ENCODE measurements at regions not wholly inside any gene's neighbourhood (a gene's known extent, or its start where the extent isn't known, plus 50 kb on each side); places are given as distances from the start of the nearest gene placed in this dataset.
"Not testable (repeated sequence)": the region's sequence is repeated elsewhere in the genome, so short reads cannot be mapped to it uniquely, and the experiment has no call there.

DNA sequence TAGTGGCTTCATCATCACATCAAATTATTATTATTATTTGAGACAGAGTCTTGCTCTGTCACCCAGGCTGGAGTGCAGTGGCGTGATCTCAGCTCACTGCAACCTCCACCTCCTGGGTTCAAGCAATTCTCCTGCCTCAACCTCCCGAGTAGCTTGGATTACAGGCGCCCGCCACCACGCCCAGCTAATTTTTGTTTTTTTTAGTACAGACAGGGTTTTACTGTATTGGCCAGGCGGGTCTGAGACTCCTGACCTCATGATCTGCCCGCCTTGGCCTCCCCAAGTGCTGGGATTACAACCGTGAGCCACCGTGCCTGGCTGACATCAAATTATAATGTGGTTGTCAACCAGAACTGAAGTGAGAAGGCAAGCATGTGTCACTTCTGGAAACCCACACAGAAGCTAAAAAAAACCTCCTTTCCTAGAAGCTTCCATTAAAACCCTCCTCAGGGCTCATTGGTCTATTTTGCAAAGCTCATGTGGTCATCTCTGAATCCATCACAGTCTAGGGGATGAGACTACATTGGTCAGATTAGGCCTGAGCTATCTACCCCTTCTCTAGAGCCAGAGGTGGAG lies 75.8 kb upstream of the CARD11 start:
- not testable (repeated sequence) for H3K27me3 ChIP-seq (ENCODE audit: control insufficient read depth, insufficient read depth, low read length); H3K36me3 ChIP-seq (replicated peaks; ENCODE audit: control insufficient read depth, insufficient read depth, low read length); DNase-seq; H3K4me3 ChIP-seq (ENCODE audit: insufficient read depth, low read depth, low read length)

DNA sequence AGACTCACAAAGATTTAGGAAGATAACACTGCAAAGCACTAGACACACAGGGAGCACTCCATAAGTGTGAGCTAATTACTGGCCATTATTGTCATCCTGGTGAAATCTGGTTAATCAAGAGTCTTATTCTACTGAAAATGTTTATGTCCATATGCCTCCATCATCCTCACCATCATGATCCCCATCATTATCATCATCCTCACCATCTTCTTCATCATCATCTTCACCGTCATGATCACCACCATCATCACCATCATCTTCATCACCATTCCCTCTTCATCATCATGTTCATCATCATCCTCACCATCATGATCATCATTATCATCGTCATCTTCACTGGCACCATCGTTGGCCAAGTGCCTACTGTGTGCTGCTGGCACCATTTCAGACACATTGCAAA lies 76.3 kb upstream of the CARD11 start:
- Histone ChIP-seq H3K36me3 (replicated peaks; ENCODE audit: control insufficient read depth, insufficient read depth, low read length) (no peaks in the 10 kb centered on the region), H3K4me3 (ENCODE audit: insufficient read depth, low read depth, low read length) (no peak overlapping the region), H3K27me3 (ENCODE audit: control insufficient read depth, insufficient read depth, low read length) (no peaks in the 10 kb centered on the region)
- DNase-seq, result no peak

DNA sequence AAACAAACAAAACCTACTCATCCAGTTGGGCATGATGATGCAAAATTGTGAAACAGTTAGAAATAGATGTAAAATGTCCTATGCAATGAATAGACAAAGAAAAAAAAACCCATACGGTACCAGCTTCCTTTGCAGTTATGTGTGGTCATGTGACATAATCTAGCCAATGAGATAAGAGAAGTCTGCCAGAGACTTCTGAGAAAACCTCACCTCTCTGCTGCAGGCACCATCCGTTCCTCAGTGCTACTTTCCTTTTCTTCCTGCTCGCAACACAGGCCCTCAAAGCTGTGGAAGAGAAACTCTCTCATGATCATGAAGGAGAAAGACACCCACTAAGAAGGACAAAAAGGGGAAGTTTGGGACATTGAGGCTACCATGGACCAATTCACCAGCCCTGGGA lies 76.8 kb upstream of the CARD11 start:
- no peak for DNase-seq
- Histone ChIP-seq H3K4me3 (ENCODE audit: insufficient read depth, low read depth, low read length) (no peak overlapping the region), H3K27me3 (ENCODE audit: control insufficient read depth, insufficient read depth, low read length) (no peaks in the 10 kb centered on the region), H3K36me3 (replicated peaks; ENCODE audit: control insufficient read depth, insufficient read depth, low read length) (no peaks in the 10 kb centered on the region)

DNA sequence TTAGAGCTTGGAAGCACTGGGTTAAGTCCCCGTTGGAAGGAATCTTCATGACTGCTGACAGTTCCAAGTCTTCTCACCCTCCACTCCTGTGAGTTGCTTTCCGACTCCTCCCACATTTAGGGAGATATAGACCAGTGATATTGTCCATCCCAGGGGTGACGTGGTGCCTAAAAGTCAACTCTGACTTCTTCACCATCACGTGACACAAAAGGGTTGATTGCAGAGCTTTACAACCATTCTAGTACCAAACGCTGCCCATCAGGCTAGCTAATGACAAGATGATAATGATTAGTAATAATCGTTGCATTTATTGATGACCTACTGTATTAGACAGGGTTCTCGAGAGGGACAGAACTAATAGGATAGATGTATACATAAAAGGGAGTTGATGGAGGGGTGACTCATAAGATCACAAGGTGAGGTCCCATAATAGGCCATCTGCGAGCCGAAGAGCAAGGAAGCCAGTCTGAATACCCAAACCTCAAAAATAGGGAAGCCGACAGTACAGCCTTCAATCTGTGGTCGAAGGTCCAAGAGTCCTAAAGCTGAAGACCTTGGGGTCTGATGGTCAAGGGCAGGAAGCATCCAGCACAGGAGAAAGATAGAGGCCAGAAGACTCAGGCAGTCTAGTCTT lies 85.3 kb upstream of the CARD11 start:
- no peak for DNase-seq
- Histone ChIP-seq H3K4me3 (ENCODE audit: insufficient read depth, low read depth, low read length) (no peak overlapping the region), H3K27me3 (ENCODE audit: control insufficient read depth, insufficient read depth, low read length) (no peaks in the 10 kb centered on the region), H3K36me3 (replicated peaks; ENCODE audit: control insufficient read depth, insufficient read depth, low read length) (no peaks in the 10 kb centered on the region)

DNA sequence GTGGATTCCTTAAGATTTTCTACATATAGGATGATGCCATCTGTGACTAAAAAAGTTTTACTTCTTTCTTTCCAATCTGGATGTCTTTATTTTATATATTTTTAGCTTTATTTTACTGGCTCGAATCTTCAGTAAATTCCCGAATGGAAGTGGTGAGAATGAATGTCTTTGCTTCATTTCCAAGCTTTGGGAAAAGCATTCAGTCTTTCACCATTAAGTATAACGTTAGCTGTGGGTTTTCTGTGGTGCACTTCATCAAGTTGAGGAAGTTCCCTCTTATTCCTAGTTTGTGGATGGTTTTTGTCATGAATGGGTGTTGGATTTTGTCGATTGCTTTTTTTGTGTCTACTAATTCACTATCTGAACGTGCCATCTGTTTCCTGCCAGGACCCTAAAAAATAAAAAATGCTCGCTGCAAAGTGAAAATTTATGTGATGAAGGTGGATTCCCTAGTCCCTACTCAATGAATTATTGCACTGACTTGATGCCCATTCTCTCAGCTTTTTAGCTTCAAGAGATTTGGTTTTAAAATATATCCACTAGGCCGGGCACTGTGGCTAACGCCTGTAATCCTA lies 90.2 kb upstream of the CARD11 start:
- no peak for DNase-seq

DNA sequence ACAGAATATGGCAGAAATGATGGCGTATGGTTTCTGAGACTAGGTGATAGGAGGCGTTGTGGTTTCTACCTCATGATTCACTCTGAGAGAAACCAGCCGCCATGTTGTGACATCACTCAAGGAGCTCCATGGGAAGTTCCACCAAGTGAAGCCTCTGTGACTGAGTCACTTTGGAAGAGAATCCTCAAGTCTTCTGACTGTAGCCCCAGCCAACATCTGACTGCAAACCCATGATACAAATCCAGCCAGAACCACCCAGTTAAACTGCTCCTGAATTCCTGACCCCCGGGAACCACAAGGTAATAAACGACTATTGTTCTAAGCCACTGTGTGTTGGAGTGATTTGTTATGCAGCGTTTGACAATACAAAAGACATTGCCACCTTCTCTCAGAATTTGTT lies 91.1 kb upstream of the CARD11 start:
- DNase-seq, result no peak
- no peaks in the 10 kb centered on the region for H3K36me3 ChIP-seq (replicated peaks; ENCODE audit: control insufficient read depth, insufficient read depth, low read length)
- no peaks in the 10 kb centered on the region for H3K27me3 ChIP-seq (ENCODE audit: control insufficient read depth, insufficient read depth, low read length)
- H3K4me3 ChIP-seq (ENCODE audit: insufficient read depth, low read depth, low read length), result no peak overlapping the region

More for the DNA sequence above, 90.2 kb upstream of the CARD11 start:
- no peak overlapping the region for H3K4me3 ChIP-seq (ENCODE audit: insufficient read depth, low read depth, low read length)
- no peaks in the 10 kb centered on the region for H3K36me3 ChIP-seq (replicated peaks; ENCODE audit: control insufficient read depth, insufficient read depth, low read length)
- H3K27me3 ChIP-seq (ENCODE audit: control insufficient read depth, insufficient read depth, low read length), result no peaks in the 10 kb centered on the region

DNA sequence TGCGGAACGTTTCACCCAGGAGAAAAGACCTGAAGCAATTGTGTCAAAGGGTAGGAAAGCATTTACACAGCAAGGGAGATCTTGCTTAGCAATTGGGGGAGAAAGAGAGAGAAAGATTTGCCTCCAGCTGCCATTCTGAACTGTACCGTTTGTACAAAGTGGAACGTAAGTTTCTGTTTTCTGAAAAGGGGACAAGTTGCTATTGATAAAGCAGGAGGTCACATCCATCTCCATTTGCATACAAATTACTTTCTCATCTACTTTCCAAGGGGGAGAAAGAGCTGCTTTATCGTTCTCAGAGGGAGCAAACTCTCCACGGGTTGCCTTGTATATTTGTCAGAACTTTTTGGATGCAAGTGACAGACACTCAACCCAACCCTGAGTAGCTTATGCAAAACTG lies 92.0 kb upstream of the CARD11 start:
- no peaks in the 10 kb centered on the region for H3K27me3 ChIP-seq (ENCODE audit: control insufficient read depth, insufficient read depth, low read length)
- H3K4me3 ChIP-seq (ENCODE audit: insufficient read depth, low read depth, low read length), result no peak overlapping the region
- H3K36me3 ChIP-seq (replicated peaks; ENCODE audit: control insufficient read depth, insufficient read depth, low read length), result no peaks in the 10 kb centered on the region
- no peak for DNase-seq

DNA sequence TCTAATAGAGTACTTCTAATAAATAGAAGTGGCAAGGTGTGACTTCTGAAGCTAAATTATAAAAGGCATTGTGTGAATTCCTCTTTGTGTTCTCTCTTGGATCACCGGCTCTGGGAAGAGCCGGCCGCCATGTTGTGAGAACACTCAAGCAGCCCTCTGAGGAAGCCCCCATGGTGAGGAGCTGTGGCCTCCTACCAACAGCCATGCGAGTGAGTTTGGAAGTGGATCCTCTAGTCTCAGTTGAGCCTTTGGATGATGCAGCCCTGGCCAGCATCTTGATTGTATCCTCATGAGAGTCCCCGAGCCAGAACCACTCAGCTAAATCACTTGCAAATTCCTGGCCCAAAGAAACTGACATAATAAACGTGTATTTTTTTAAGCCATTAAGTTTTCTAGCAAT lies 94.5 kb upstream of the CARD11 start:
- Histone ChIP-seq H3K27me3 (ENCODE audit: control insufficient read depth, insufficient read depth, low read length) (no peaks in the 10 kb centered on the region), H3K36me3 (replicated peaks; ENCODE audit: control insufficient read depth, insufficient read depth, low read length) (no peaks in the 10 kb centered on the region), H3K4me3 (ENCODE audit: insufficient read depth, low read depth, low read length) (no peak overlapping the region)
- no peak for DNase-seq

DNA sequence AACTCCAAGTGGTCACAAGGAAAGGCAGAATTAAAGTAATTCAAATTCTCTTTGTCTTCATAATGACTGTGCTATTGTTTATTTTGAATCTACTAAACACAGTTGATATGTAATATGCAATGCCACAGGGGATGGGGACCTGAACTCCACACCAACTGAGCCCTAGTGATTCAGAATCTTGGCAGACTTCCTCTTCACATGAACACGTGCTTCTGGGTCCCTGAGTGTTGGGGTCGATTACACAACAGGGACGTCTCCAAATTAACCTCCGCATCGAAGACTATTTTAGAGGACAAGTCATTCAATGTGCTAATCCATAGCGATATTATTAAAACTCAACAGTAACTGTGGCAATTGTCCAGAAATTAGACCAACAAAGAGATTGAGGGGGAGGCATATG lies 95.3 kb upstream of the CARD11 start:
- DNase-seq, result no peak
- H3K36me3 ChIP-seq (replicated peaks; ENCODE audit: control insufficient read depth, insufficient read depth, low read length), result no peaks in the 10 kb centered on the region
- H3K4me3 ChIP-seq (ENCODE audit: insufficient read depth, low read depth, low read length), result no peak overlapping the region
- no peaks in the 10 kb centered on the region for H3K27me3 ChIP-seq (ENCODE audit: control insufficient read depth, insufficient read depth, low read length)

DNA sequence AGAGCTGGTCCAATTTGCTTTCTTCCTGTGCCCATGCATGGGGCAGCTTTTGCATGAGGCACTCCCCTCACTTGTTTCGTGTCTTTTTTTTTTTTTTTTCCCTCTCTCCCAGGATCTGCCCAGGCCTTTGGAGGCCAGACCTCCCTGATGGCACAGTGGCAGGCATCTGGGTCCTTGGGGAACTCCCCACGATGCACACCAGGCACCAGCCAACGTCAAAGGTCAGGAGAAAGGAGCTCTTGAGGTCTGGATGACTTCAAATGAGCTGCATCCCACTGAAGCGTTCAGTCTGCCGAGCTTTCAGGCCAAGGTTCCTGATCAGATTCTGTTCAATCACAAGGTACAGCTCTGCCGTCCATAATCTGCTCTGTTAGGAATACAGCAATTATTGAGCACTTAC lies 97.2 kb upstream of the CARD11 start:
- H3K36me3 ChIP-seq (replicated peaks; ENCODE audit: control insufficient read depth, insufficient read depth, low read length), result no peaks in the 10 kb centered on the region
- H3K27me3 ChIP-seq (ENCODE audit: control insufficient read depth, insufficient read depth, low read length), result no peaks in the 10 kb centered on the region
- DNase-seq, result no peak
- H3K4me3 ChIP-seq (ENCODE audit: insufficient read depth, low read depth, low read length), result no peak overlapping the region

DNA sequence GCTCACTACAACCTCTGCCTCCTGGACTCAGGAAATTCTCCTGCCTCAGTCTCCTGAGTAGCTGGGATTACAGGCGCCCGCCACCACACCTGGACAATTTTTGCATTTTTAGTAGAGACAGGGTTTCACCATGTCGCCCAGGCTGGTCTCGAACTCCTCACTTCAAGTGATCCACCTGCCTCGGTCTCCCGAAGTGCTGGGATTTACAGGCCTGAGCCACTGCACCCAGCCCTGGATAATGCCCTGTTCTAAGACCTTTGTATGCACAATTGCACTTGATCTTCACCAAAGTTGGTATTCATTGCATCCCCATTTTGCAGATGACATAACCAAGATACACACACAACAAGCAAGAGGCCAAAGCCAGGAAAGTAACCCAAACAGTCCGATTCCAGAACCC lies 97.7 kb upstream of the CARD11 start:
- Histone ChIP-seq H3K36me3 (replicated peaks; ENCODE audit: control insufficient read depth, insufficient read depth, low read length) (no peaks in the 10 kb centered on the region), H3K27me3 (ENCODE audit: control insufficient read depth, insufficient read depth, low read length) (no peaks in the 10 kb centered on the region), H3K4me3 (ENCODE audit: insufficient read depth, low read depth, low read length) (no peak overlapping the region)
- no peak for DNase-seq

DNA sequence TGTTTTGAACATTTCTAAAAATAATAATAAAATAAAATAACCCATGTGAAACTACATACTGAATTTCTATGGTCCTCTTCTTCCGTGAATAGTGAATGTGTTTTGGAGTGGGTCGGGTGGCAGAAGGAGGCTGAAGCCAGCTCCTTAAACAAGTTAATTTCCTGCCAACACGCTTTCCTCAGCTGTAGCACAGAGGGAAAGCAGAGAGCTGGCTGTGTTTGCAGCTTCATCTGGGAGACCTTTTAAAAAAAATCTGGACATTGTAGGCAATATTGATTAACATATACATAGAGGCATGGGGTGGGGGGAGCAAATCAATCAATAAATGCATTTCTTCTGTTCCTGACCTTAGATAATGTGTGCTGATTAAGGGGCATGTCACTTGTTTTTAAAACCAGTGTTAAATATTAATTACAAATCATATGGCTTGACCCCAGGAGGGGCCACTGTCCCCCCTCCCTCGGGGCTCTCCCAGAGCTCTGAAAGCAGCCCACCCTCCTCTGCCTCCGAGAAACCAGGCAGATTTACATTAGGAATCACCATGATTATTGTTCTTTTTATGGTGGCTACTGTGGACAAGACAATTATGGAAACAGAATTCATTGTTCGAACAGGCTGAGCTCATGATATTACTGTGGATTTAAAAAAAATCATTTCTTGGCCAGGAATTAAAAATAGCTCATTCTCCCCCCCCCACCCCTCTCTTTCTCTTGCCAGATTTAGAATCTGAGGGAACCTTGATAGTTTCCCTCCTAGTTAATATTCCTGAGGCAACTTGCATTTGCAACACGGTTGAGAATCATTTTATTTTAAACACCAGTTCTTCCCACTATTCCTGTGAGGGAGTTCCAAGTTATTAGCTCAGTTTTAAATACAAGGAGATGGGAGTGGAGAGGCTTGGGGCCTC lies 100.5 kb upstream of the CARD11 start:
- Histone ChIP-seq H3K27me3 (ENCODE audit: control insufficient read depth, insufficient read depth, low read length) (no peaks in the 10 kb centered on the region), H3K4me3 (ENCODE audit: insufficient read depth, low read depth, low read length) (no peak overlapping the region), H3K36me3 (replicated peaks; ENCODE audit: control insufficient read depth, insufficient read depth, low read length) (no peaks in the 10 kb centered on the region)
- no peak for DNase-seq

DNA sequence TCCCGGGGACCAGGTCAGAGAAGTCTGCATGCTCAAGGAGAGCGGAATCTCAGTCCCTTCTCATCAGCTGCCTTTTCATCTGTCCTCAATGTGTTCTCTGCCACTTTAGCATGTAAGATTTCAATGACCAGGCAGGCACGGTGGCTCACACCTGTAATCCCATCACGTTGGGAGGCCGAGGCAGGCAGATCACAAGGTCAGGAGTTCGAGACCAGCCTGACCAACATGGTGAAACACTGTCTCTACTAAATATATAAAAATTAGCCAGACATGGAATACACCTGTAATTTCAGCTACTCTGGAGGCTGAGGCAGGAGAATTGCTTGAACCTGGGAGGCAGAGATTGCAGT lies 101.1 kb upstream of the CARD11 start:
- DNase-seq; H3K4me3 ChIP-seq (ENCODE audit: insufficient read depth, low read depth, low read length); H3K27me3 ChIP-seq (ENCODE audit: control insufficient read depth, insufficient read depth, low read length); H3K36me3 ChIP-seq (replicated peaks; ENCODE audit: control insufficient read depth, insufficient read depth, low read length): not testable (repeated sequence)

DNA sequence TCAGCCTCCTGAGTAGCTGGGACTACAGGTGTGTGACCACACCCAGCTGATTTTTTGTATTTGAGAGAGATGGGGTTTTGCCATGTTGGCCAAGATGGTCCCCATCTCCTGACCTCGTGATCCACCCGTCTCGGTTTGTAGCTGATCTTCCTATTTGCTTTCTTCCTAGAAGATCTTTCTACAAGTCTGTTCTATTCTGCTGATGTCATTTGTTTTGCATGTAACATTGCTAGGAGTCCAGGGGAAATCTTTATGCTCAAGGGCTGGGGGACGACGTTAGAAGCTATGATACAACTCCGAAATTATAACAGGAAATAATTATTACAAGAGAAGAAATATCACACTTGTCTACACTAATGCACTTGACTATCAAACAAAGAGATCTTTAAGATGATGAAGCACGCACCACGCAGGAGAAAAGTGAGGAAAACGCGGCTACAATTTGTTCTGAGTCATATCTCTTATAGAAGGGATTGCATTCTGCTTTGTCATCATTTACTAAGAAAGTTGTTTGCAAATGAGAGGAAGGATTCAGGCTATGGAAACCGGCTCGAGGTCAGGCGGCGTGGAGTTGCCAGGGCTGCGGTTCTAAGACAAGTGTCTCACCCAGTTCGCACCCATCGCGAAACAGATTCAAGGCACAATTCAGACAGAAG lies 103.0 kb upstream of the CARD11 start:
- Histone ChIP-seq H3K4me3 (ENCODE audit: insufficient read depth, low read depth, low read length) (no peak overlapping the region), H3K36me3 (replicated peaks; ENCODE audit: control insufficient read depth, insufficient read depth, low read length) (no peaks in the 10 kb centered on the region), H3K27me3 (ENCODE audit: control insufficient read depth, insufficient read depth, low read length) (no peaks in the 10 kb centered on the region)
- no peak for DNase-seq

All from H7 (cell line).